ENCODE measurements at regions not wholly inside any gene's neighbourhood (a gene's known extent, or its start where the extent isn't known, plus 50 kb on each side); places are given as distances from the start of the nearest gene placed in this dataset.

DNA sequence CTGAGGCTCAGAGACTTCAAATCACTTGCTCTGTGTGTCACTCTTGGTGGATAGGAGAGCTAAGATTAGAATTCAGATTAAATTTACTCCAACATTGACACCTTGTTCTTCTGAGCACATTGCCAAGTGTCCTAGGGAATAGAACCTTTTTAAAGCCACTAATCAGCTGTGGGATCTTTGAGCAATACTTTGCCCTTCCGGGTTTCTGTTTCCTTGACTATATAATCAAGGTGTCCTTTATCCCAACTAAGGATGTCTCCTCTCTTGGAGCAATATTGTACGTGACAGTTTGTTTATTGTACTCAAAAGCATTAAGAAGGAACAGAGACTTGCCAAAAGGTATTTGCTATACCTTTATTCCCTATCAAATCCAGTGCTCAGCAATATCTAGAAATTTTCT, 170.9 kb upstream of the CADPS start:
- no peak overlapping the region for H3K9ac ChIP-seq (replicated peaks in 1 of 4; ENCODE audit: extremely low read depth in 1 of 4, low read depth in 3 of 4, low read length in 3 of 4)
- H3K23ac ChIP-seq (ENCODE audit: insufficient read length) = no peak overlapping the region
- H3K4ac ChIP-seq (replicated peaks; ENCODE audit: insufficient read length, low read depth, low read length) = no peak overlapping the region
- no peak overlapping the region for H3K18ac ChIP-seq (ENCODE audit: extremely low read depth, low read length)
- H3K9me3 ChIP-seq (ENCODE audit: insufficient read depth in 2 of 2, low read depth in 1 of 2, low read length in 1 of 2) = no peaks in the 10 kb centered on the region
- no peak for DNase-seq (ENCODE audit: low read depth in 1 of 2, low spot score in 2 of 2)
- H2BK120ac ChIP-seq (replicated peaks; ENCODE audit: low read depth, low read length) = no peak overlapping the region
- no peak overlapping the region for H2BK20ac ChIP-seq (ENCODE audit: low read length)
- H2AK5ac ChIP-seq (ENCODE audit: low read depth, low read length) = no peak overlapping the region
- H2BK12ac ChIP-seq (ENCODE audit: low read depth, low read length) = no peak overlapping the region
- H3K56ac ChIP-seq (replicated peaks; ENCODE audit: insufficient read length, low read depth, low read length) = no peak overlapping the region
- H3K14ac ChIP-seq (ENCODE audit: insufficient read length) = no peak overlapping the region
- 100% methylated on average over 2 of the region's 2 CpGs; no CpG with 5 or more reads in 1 of the 2 experiments for WGBS, 2 experiments (ENCODE audit: extremely low coverage in 1 of 2, insufficient coverage in 1 of 2, insufficient read length in 1 of 2, insufficient replicate concordance in 2 of 2, low coverage in 1 of 2, low lambda C conversion rate in 2 of 2, missing lambda C conversion rate in 1 of 2)
- H3K23me2 ChIP-seq (ENCODE audit: low read depth, low read length) = no peaks in the 10 kb centered on the region
- H2AFZ ChIP-seq (ENCODE audit: low read length) = no peak overlapping the region
- H3K36me3 ChIP-seq (ENCODE audit: control insufficient read depth in 2 of 4, insufficient read depth in 4 of 4, low read length in 3 of 4) = peaks cover 0 to 4% (median 0%) of the 10 kb centered on the region in 4 experiments; a peak in 2 of 8 replicates
- POLR2A ChIA-PET (ENCODE audit: partially characterized antibody) = interaction anchor here (0.6 kb wide), 1 partner anchor 29 kb away, joined by 3 read pairs; no protein-coding TSS in a partner anchor
- H3K79me2 ChIP-seq (ENCODE audit: control insufficient read depth in 1 of 2, insufficient read depth in 2 of 2, low read length in 2 of 2) = no peaks in the 10 kb centered on the region
- H4K20me1 ChIP-seq (replicated peaks in 1 of 2; ENCODE audit: control insufficient read depth in 1 of 2, insufficient read depth in 2 of 2, low read length in 2 of 2) = peaks cover 0 to 2% of the 10 kb centered on the region in 2 experiments
- H3K4me3 ChIP-seq (ENCODE audit: extremely low read depth in 1 of 4, insufficient read depth in 2 of 4, low read depth in 3 of 4, low read length in 4 of 4) = no peak overlapping the region
- H4K8ac ChIP-seq (ENCODE audit: extremely low read depth, insufficient read depth, low read length) = no peak overlapping the region
- no peak overlapping the region for H2BK5ac ChIP-seq (ENCODE audit: low read depth, low read length)
- H2BK15ac ChIP-seq (ENCODE audit: low read length) = no peak overlapping the region
- H3K4me2 ChIP-seq (ENCODE audit: insufficient read depth in 1 of 2, low read depth in 2 of 2, low read length in 2 of 2) = no peak overlapping the region
- no peaks in the 10 kb centered on the region; the same call in 1 of the 2 replicates for H3K79me1 ChIP-seq (ENCODE audit: low read depth, low read length)
- no peak overlapping the region for H3K27ac ChIP-seq (ENCODE audit: low read depth, low read length)
- no peak overlapping the region for H4K91ac ChIP-seq (replicated peaks; ENCODE audit: insufficient read length, low read length)
- CTCF ChIA-PET (ENCODE audit: partially characterized antibody) = no interaction called here
- H4K5ac ChIP-seq (ENCODE audit: insufficient read length, low read depth, low read length) = no peak overlapping the region
- H3K27me3 ChIP-seq (replicated peaks in 1 of 4; ENCODE audit: control insufficient read depth in 3 of 4, extremely low read depth in 1 of 4, insufficient read depth in 3 of 4, low read length in 3 of 4) = no peaks in the 10 kb centered on the region
- no peak for FAIRE-seq
- peaks cover 0 to 6% (median 1%) of the 10 kb centered on the region in 4 experiments; a peak in 2 of 7 replicates for H3K4me1 ChIP-seq (replicated peaks in 1 of 4; ENCODE audit: control insufficient read depth in 3 of 4, insufficient read depth in 4 of 4, low read length in 3 of 4)
- no peak for TF ChIP-seq RBBP5 (IDR thresholded peaks at IDR 0.05; ENCODE audit: borderline replicate concordance, low read depth, low read length)
- TF ChIP-seq TAF7 (optimal IDR thresholded peaks at IDR 0.05; ENCODE audit: borderline replicate concordance, low read depth, low read length) = no peak
- no peak for TF ChIP-seq POLR2AphosphoS5 (IDR thresholded peaks at IDR 0.05; ENCODE audit: low read depth, low read length)
